GM12874 (cell line): ENCODE measurements at regions not wholly inside any gene's neighbourhood (a gene's known extent, or its start where the extent isn't known, plus 50 kb on each side); places are given as distances from the start of the nearest gene placed in this dataset.

ENCODE experiments used
- TF ChIP-seq, protein P1 (sequence below): IDR thresholded peaks from 2 replicates; pipeline ENCODE4 v1.5.1; 2011; ENCODE audit warnings: low read depth, mild to moderate bottlenecking, control low read depth, low read length, moderate library complexity; ENCODE audit not compliant: insufficient read depth

DNA sequence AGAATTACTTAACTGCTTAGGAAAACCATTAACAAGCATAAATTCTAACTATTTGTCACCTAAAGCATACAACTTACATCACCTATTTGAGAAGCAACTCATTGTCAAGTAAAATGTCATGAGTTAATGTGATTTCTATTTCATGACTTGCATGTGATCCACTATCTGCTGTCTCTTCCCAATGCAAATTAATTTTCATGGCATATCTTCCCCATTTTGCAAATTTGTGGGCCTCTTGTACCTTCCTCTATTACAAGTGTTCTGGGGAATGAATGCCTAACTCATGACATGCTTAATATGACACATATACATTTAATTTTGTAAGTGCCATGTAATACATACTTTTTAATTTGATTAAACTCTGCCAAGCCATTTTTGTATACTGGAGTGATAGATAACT is 81.1 kb upstream of the EDNRB start:
- TF ChIP-seq, protein P1, sequence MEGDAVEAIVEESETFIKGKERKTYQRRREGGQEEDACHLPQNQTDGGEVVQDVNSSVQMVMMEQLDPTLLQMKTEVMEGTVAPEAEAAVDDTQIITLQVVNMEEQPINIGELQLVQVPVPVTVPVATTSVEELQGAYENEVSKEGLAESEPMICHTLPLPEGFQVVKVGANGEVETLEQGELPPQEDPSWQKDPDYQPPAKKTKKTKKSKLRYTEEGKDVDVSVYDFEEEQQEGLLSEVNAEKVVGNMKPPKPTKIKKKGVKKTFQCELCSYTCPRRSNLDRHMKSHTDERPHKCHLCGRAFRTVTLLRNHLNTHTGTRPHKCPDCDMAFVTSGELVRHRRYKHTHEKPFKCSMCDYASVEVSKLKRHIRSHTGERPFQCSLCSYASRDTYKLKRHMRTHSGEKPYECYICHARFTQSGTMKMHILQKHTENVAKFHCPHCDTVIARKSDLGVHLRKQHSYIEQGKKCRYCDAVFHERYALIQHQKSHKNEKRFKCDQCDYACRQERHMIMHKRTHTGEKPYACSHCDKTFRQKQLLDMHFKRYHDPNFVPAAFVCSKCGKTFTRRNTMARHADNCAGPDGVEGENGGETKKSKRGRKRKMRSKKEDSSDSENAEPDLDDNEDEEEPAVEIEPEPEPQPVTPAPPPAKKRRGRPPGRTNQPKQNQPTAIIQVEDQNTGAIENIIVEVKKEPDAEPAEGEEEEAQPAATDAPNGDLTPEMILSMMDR, result no peak

DNA sequence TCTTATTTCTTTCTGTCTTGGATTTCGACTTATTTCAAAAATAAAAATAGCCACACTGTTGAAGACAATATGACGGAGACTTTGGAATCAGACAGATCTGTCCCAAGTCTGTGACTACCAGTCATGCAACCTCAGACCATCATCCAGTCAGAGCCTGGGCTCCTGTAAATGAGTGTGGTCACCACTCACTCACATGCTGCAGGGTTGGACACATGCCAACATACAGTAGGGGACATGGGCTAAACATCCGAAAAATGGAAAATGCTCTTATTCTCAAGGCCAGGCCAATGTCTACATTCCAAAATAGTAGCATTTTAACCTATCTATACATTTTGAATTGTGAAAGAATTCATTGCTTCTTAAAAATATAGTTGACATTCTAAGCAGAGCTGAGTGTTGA is 75.5 kb upstream of the EDNRB start:
- TF ChIP-seq, protein P1, result no peak

DNA sequence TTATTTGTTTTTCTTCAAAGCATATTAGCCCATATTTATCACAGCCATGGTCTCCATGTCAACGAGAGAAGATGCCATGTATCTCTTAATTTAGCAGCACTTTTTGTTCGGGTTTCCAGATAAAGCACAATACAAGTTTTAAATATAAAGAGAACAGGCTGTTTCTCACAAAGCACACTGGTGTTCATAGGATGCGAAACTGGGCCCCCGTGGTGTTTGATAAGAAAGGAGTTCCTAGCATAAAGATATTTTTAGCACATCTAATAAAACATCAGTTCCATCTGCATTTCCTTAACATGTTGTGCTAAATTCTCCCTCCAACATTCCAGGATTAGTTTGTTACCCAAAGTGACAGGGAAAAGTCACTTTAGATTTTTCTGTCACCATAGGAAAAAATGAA is 72.4 kb upstream of the EDNRB start:
- TF ChIP-seq, protein P1, result no peak

DNA sequence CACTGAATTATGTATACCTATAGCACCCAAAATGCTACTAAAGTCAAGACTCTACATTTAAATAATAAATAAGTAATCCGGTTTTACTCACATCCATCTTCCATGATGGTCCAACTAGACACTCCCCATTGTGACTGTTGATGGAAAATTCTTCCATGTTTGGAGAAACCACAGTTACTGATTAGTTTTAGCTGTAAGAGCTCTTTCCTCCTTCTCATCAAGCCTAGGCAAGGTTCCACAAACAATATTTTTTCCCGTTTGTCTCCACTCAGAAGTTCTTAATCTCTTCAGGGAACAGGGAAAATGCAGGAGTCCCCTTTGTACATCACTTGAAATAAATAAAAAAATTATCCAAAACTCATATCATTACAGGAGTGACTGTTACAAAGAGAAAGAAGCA is 70.7 kb upstream of the EDNRB start:
- TF ChIP-seq, protein P1, result no peak

DNA sequence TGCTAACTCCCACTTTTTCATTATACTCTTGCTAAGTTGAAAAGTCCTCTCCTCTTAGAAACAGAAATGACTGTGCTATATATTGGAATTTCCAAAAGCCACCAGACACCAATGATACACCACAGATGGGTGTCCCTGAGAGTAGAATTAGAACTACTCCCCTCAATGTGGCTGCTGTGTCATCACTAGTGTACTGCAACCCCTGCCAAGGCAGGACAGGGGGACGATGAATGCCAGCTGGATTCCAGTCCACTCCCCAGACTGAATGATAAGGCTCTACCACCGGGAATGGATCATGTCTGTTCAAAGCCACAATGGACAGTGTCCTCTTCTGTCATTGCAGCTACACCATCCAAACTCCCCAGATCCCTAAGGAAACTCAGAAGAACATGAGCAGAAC is 69.7 kb upstream of the EDNRB start:
- TF ChIP-seq, protein P1, result no peak

DNA sequence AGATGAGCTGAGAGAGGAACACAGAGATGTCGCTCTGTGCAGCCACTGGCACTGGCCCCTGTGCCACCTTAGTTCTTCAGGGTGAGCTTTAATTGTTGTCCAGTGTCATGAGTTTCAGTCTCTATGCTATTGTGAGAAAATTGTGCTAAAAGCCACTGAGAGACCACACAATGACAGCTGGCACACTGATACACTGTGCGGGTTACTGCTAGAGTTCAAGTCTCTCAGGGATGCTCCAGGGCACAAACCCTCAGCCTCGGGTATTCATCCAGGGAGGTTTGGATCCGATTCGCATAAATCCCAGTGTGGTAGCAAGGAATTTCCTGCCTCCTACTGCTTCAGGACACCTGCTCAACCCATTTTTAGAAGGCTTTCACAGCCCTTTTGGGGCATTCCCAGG is 68.1 kb upstream of the EDNRB start:
- TF ChIP-seq, protein P1, result no peak

DNA sequence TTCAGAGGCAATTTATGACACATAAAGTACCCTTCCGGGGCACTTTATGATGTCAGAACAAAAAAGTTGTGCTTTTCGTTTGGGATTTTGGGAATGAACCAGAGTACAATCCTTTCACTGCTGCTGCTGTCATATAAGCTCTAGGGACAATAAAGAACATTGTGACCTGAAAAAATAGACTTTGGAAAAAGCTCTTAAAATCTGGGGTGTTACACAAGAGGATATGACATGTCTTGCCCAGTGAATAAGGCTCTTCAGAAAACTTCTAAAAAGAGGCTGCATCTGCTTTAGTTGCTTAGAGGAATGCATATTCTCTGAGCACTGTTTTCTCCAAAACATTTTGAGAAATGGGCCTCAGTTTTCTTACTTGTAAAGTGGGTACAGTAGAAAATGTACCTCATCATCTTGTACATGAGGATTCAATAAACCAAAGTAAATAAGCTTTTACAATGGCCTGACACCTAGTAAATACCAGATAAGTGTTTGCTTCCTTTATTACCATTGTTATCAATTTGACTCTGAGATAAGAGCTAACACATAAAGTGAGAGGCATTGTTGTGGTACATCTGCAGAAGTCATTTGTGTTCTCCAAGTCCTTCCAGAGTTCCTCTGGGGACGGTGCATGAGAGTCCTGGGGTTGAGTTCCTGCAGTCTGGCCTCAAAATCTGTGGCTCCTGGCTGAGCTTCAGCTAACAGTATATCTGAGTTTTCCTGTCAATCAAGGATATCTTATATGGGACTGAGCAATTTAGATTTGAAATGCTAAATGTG is 67.4 kb upstream of the EDNRB start:
- TF ChIP-seq, protein P1, result no peak
